HCEC 1CT (cell line): ENCODE measurements at regions not wholly inside any gene's neighbourhood (a gene's known extent, or its start where the extent isn't known, plus 50 kb on each side); places are given as distances from the start of the nearest gene placed in this dataset.
"Not testable (repeated sequence)": the region's sequence is repeated elsewhere in the genome, so short reads cannot be mapped to it uniquely, and the experiment has no call there.

Source experiments
- DNase-seq: peaks from one replicate; pipeline ENCODE4 v3.0.0-alpha.2; 2017

- no peak for DNase-seq
These were observed 625.7 kb downstream of the HTR1B start for GRCh38 chr6:76837564-76837963.

GRCh38 chr6:76835695-76836094 lies 627.6 kb downstream of the HTR1B start:
- DNase-seq: no peak

GRCh38 chr6:76835293-76835692 lies 628.0 kb downstream of the HTR1B start:
- DNase-seq: no peak

GRCh38 chr6:76834399-76834798 lies 628.9 kb downstream of the HTR1B start:
- DNase-seq: no peak

- no peak for DNase-seq
These were observed 632.0 kb downstream of the HTR1B start for GRCh38 chr6:76831299-76831698.

DNA sequence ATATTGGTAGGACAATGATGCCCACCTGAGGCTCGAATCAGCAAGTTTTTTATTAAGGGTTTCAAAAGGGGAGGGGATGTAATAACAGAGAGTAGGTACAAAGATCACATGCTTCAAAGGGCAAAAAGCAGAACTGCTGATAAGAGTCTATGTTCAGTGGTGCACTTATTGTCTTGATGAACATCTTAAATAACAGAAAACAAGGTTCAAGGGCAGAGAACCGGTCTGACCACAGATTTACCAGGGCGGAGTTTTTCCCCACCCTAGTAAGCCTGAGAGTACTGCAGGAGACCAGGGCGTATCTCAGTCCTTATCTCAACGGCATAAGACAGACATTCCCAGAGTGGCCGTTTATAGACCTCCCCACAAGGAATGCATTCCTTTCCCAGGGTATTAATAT lies 639.7 kb downstream of the HTR1B start:
- DNase-seq: not testable (repeated sequence)

GRCh38 chr6:76818451-76818850 lies 644.8 kb downstream of the HTR1B start:
- no peak for DNase-seq

GRCh38 chr6:76817429-76817828 lies 645.9 kb downstream of the HTR1B start:
- no peak for DNase-seq

DNA sequence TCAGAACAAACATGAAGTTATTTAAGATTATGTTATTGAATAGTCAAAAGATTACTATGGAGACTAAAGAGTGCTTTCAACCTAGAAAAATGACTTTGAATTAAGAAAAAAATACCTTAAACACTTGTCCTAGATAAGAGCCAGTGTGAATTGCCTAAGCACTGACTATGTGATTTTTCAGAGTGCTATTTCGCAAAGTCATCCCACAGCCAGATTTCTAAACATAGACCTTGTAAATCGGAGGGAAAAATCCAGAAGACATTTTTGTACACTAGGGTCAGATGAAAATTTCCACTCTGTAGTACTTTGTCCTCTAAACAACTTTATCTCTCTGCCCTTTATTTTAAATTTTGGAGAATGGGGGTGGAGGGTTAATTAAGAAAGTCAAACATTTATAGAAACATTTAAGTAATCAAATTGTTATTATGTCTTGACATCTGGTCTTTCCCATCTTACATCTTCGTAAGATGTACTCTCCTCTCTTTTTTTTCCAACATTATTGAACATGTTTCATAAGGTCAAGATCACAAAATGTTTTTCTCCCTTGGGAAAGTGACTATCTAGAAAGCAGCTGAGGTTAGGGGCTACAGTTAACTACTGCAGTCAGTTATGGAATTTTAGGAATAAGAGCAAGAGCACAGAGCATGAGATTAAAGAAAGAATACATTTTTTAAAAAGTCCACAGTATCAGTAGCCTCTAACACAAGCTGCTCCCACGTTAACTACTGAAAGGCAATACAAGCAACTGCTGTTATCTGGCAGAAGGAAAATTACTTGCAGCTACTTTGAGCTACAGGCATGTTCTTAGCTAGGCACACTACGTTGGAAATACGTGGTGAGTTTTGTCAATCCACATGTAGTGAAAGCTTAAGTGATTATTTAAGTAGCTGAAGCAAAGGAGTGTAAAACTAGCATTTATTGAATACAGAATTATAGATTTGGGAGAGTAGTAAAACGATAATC lies 648.5 kb downstream of the HTR1B start:
- DNase-seq: no peak

GRCh38 chr6:76810286-76810685 lies 653.0 kb downstream of the HTR1B start:
- no peak for DNase-seq

DNA sequence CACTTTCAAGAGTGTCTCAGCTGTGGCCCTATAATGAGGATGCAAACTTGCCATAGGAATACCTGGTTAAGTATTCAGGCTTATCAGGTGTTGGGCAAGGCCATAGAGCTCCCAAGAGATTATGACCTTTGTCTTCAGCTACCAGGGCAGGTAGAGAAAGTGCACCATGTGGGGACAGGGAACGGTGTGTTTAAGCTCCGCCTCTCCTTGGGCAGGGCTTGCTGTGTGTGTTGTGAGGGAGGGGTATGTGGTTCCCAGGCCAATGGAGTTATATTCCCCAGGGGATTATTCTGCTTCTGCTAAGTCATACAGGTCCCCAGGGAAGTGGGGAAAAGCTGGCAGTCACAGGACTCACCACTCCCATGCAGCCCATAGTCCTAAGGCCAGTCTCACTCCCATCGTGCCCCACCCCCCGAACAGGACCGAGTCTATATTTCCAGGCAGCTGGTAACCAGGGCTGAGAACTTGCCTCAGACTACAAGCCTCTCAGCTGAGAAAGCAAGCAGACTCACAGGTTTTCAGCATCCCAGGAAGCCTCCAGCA lies 660.2 kb downstream of the HTR1B start:
- no peak for DNase-seq

DNA sequence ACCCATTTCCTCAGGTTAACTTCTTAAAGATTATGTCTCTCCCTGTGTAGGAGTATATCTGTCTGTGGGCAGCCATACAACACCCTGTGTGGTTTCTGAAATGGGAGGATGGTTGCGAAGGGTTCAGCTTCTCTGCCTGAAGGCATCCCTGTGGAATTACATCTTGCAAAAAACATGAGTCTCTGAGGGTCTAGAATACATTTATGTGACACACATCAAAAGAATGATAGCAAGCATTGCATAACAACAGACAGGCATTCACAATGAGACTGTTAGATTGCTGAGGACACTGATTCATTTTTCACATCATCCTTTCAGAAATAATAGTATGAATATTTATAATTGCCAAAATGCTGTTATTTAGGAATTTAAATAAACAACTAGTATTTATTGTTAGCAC lies 670.9 kb downstream of the HTR1B start:
- DNase-seq: peak; percentile 47

- no peak for DNase-seq
These were observed 672.4 kb downstream of the HTR1B start for GRCh38 chr6:76790881-76791280.

GRCh38 chr6:76790045-76790796 lies 673.1 kb downstream of the HTR1B start:
- DNase-seq: no peak

DNA sequence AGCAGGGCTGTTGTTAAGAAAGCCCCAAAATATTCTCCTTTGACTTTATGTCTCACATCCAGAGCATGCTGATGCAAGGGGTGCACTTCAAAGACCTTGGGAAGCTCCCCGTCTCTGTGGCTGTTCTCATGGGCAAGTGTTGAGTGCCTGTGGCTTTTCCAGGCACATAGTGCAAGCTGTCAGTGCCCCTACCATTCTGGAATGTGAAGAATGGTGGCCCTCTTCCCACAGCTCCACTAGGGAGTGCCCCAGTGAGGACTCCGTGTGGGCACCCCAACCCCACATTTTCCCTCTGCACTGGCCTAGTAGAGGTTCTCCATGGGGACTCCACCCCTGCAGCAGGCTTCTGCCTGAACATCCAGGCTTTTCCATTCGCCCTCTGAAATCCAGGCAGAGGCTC lies 673.7 kb downstream of the HTR1B start:
- DNase-seq: no peak

- no peak for DNase-seq
These were observed 675.1 kb downstream of the HTR1B start for GRCh38 chr6:76788155-76788554.

DNA sequence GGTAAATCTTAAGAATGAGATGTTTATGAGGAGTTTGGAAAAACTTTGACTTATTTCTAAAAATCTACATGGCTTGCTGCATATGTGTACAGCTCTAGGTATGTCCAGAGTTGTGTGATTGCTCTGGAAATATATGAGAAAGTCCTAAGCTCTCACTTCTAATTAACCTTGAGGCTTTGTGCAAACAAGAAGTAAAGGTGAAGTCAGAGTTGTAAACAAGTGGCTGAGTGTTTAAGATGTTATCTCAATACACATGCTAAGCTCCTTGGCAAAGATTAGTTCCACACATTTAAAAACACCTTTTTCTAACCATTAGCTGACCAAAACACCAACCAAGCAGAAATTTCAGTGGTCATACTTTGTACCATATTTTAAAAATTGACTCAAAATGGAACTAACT lies 684.2 kb downstream of the HTR1B start:
- DNase-seq: no peak

GRCh38 chr6:76776876-76777275 lies 686.4 kb downstream of the HTR1B start:
- DNase-seq: no peak

GRCh38 chr6:76774781-76775384 lies 688.4 kb downstream of the HTR1B start:
- no peak for DNase-seq

DNA sequence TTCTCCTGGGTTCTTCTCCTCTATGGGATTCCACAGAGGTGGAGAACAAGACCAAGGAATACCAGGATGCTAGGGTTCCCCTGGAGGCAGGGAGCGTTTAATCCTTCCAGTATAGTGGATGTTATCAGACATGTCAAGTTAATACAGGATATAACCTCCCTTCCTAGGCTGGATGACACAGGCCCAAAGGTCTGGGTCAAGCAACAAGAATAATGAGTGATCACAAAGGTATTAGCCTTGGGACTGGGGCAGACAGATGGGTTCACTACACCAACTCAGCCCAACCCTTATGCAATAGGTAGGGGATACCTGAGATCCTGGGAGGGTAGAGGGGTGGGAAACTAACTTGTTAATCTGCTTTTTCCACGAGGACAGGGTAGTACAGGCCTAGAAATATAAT lies 690.3 kb downstream of the HTR1B start:
- DNase-seq: no peak

GRCh38 chr6:76771059-76771634 lies 692.1 kb downstream of the HTR1B start:
- DNase-seq: no peak

DNA sequence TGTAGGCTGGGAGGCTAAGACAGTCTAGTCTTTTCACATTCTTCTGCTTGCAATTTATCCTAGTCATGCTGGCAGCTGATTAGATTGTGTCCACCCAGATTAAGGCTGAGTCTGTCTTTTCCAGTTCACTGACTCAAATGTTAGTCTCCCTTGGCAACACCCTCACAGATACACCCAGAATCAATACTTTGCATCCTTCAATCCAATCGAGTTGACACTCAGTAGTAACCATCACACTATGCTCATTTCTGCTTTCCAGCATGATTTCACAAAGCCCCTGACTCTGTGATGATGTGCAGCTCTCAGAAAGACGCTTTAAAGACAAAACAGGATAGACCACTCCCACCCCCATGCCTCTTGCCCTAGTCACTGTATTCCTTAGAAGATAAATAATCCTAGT lies 693.0 kb downstream of the HTR1B start:
- DNase-seq: no peak

DNA sequence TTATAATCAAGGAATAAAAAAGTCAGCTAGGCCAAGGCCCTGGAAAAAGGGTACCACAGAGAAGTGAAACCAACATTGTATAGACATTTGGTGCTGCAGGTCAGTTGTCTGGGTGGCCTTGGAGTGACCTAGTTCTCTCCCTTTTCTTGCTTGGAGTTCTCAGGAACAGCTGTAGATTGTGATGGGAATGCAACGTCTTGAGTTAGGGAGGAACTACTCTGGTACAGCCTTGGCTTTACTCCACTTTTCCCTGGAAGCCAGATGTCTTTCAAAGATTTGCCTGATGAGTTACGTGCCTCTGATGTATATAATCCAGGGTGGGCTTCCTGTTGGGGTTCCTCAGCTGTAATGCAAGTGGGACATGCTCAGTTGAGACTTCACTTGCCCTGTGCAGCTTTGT lies 694.7 kb downstream of the HTR1B start:
- no peak for DNase-seq
